T-helper 9 cell (primary cell): ENCODE measurements at regions not wholly inside any gene's neighbourhood (a gene's known extent, or its start where the extent isn't known, plus 50 kb on each side); places are given as distances from the start of the nearest gene placed in this dataset.
"Not testable (repeated sequence)": the region's sequence is repeated elsewhere in the genome, so short reads cannot be mapped to it uniquely, and the experiment has no call there.

Source experiments
- DNase-seq: peaks from one replicate; pipeline ENCODE4 v3.0.0-alpha.2; 2020

- DNase-seq, result no peak
These were observed 184.9 kb downstream of the KIT start for GRCh38 chr4:54842656-54843055.

DNA sequence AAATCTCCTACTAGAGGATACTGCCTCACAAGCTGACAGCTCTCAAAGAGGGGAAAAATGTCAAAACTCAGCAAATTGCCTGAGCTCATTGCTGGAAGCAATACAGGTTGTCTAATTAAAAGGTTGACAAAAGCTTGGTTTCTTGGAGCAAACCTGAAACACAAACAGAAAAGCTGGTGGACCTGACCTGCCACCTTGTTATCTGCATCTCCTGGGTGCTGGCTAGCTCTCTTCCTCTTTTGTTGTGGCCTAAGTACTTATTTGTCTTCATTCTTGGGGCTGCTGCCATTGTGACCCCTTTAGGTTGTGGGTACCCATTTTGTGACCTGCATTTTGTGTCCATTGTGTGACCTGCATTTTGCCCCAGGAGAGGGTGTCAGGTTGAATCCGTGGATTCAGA lies 184.5 kb downstream of the KIT start:
- no peak for DNase-seq

GRCh38 chr4:54840992-54841768 lies 183.4 kb downstream of the KIT start:
- DNase-seq, result no peak

- no peak for DNase-seq
These were observed 182.7 kb downstream of the KIT start for GRCh38 chr4:54840430-54840829.

DNA sequence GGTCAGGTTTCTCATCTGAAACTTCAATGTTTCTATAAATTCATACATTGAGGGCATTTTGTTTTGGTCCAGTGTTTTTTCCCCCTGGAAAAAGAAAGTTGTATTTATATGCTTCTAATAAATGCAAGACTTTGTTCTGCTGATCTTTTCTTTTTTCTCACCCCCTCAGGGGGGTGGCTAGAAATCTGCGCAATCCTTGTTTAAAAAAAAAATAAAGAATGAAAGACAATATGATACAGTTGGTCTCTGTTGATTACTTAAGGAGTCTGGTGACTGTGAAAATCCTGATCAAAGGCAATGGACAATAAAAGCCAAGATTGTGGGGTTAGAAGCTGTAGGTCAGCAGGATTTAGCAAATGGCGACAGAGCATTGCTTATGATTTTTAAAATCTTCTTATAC lies 180.5 kb downstream of the KIT start:
- no peak for DNase-seq

GRCh38 chr4:54837576-54838140 lies 179.9 kb downstream of the KIT start:
- no peak for DNase-seq

GRCh38 chr4:54828361-54828760 lies 170.6 kb downstream of the KIT start:
- not testable (repeated sequence) for DNase-seq

- no peak for DNase-seq
These were observed 165.9 kb downstream of the KIT start for GRCh38 chr4:54823616-54824015.

DNA sequence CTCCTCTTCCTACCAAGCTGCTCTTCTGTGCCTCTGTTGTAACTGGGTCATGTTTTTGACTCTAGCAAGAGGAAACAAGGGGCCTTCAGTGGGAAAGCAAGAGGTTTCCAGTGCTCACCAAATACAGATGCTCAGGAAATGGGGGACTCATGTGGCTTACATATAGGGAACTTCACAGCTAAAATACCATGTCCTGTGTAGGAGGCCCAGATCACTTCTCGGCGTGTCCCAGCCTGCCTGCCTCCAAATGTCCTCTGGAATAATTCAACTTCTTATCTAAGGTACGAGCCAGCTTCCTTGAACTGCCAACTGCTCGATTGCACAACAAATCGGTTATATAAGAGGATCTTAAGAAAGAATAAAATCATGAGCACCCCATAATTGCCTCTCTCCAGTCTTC lies 161.3 kb downstream of the KIT start:
- no peak for DNase-seq

DNA sequence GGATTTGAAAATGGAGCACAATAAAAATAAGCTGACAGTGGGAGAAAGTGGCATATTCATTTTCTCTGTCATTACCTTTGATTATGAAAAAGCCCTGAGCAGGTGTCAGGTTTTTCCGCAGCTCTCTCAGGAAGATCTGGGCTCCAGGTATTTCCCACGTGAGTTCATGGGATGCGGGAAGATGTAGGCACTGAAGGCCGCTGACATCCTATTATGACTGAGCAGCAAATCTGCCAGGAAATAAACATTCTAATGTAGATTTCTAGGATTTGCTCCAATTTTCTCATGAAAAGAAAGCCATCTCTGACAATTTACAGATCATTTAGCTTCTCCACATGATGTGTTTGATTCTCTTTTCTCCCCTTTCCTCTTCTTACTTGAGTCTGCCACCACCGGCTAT lies 160.7 kb downstream of the KIT start:
- DNase-seq, result no peak

- DNase-seq, result no peak
These were observed 155.9 kb downstream of the KIT start for GRCh38 chr4:54813674-54814073.

DNA sequence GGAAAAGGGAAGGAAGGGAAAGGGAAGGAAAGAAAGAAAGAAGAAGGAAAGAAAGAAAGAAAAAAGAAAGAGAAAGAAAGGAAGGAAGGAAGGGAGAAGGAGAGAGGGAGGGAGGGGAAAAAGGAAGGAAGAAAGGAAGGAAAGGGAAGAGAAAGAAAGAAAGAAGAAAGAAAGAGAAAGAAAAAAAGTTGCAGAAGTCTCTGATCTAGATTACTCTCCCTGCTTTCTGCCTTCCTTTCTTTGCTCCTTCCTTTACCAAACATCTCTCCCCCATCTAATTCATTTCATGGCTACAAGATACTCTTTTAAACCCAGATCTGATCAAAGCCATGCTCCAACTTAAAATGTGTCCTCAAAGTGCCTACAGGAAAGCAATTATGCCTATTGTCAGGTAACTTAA lies 148.6 kb downstream of the KIT start:
- no peak for DNase-seq

- DNase-seq, result no peak
These were observed 144.6 kb downstream of the KIT start for GRCh38 chr4:54802336-54802735.

- no peak for DNase-seq
These were observed 143.2 kb downstream of the KIT start for GRCh38 chr4:54800831-54801530.

DNA sequence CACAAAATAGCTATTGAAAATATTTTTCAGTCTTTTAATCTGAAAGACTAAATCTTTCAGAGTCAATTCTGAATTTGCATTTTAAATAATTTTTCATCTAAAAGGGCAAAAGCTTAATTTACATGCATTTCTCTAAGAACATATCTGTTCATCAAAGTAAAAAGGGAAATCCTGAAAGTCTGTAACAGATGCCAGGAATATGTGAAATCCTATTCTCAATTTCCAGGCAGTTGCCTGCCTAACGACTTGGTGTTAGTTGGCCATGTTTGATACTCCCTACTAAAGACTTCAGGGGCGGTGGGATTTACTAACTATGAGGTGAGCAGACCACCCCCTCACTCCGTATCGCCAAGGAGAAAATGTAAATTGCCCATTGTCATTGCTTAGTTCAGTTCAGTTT lies 136.8 kb downstream of the KIT start:
- DNase-seq, result no peak

DNA sequence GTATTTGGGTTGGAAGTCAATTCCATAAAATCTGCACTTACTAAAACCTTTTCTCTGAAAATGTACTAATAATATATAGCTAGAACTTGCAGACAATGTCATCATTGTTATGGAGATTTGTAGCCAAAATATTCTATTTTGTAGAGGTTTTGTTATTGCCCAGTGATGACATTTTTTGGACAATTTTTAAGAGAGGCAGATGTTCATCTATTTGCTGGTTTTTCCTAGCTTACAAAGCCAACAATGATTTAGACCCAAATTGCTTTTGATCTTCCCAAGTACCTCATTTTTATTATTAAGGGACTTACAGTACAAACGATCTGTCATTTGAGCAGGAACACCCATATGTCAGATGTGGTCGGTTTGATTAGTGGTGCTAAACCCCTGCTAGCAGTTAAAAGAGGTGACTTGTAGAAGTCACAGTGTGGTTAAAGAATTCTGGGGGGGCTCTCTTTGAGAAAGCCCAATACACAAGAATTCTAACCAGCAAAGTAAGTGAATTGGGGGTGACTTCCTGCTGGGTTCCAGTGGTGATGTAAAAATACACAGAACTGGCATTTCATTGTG lies 136.2 kb downstream of the KIT start:
- DNase-seq, result no peak
